ENCODE measurements at regions not wholly inside any gene's neighbourhood (a gene's known extent, or its start where the extent isn't known, plus 50 kb on each side); places are given as distances from the start of the nearest gene placed in this dataset.

DNA sequence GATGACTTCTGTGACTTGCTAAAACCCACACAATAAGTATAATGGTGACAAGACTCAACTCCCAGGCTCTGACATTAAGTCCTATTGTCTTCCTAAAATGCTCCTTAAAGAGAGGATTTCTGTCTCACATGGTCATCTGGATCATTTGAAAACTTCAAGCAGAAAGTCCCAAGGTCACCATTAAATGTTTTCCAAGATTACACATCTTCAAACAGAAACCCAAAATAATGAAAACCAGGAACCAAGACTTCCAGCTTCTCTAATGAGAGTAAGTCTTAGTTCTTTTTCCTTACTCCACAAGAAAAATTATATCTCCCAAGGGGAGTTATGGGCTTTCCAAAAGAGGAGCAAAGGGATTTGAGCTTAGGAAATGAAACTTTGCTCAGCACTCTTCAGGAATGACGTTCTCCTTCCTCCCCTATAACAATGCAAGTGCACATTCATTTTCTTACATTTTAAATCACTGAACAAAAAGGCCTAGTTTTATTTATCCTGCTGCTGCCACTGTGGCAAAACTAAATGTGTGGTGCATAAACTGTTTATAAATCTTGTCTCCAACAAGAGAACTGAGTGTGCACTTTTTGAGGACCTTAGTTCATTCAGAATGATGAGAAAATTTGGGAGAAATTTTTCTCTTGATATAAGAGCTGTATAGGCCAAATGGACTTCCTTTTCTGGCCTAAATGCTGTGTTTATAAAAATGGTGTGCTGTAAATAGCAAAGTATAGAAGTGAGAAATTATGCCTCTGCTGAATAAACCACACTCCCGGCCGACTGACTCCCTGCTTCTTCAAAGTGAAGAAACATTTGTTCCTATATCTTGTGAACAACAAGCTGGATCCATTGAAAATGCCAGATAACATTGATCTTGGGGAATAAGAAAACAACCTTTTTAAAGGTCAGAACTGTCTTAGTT is 148.4 kb upstream of the PLEKHG7 start:
- TF ChIP-seq, protein P1, sequence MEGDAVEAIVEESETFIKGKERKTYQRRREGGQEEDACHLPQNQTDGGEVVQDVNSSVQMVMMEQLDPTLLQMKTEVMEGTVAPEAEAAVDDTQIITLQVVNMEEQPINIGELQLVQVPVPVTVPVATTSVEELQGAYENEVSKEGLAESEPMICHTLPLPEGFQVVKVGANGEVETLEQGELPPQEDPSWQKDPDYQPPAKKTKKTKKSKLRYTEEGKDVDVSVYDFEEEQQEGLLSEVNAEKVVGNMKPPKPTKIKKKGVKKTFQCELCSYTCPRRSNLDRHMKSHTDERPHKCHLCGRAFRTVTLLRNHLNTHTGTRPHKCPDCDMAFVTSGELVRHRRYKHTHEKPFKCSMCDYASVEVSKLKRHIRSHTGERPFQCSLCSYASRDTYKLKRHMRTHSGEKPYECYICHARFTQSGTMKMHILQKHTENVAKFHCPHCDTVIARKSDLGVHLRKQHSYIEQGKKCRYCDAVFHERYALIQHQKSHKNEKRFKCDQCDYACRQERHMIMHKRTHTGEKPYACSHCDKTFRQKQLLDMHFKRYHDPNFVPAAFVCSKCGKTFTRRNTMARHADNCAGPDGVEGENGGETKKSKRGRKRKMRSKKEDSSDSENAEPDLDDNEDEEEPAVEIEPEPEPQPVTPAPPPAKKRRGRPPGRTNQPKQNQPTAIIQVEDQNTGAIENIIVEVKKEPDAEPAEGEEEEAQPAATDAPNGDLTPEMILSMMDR (conservative IDR thresholded peaks at IDR 0.05; ENCODE audit: low read depth in 2 of 2) = no peak
- TF ChIP-seq EZH2 (IDR thresholded peaks at IDR 0.05; ENCODE audit: low read depth, unreplicated experiment) (no peak), POLR2AphosphoS5 (IDR thresholded peaks at IDR 0.05; ENCODE audit: low read depth) (no peak)
- TF ChIP-seq, protein P2, sequence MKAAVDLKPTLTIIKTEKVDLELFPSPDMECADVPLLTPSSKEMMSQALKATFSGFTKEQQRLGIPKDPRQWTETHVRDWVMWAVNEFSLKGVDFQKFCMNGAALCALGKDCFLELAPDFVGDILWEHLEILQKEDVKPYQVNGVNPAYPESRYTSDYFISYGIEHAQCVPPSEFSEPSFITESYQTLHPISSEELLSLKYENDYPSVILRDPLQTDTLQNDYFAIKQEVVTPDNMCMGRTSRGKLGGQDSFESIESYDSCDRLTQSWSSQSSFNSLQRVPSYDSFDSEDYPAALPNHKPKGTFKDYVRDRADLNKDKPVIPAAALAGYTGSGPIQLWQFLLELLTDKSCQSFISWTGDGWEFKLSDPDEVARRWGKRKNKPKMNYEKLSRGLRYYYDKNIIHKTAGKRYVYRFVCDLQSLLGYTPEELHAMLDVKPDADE (IDR thresholded peaks at IDR 0.05) = no peak
- TF ChIP-seq, protein P3, sequence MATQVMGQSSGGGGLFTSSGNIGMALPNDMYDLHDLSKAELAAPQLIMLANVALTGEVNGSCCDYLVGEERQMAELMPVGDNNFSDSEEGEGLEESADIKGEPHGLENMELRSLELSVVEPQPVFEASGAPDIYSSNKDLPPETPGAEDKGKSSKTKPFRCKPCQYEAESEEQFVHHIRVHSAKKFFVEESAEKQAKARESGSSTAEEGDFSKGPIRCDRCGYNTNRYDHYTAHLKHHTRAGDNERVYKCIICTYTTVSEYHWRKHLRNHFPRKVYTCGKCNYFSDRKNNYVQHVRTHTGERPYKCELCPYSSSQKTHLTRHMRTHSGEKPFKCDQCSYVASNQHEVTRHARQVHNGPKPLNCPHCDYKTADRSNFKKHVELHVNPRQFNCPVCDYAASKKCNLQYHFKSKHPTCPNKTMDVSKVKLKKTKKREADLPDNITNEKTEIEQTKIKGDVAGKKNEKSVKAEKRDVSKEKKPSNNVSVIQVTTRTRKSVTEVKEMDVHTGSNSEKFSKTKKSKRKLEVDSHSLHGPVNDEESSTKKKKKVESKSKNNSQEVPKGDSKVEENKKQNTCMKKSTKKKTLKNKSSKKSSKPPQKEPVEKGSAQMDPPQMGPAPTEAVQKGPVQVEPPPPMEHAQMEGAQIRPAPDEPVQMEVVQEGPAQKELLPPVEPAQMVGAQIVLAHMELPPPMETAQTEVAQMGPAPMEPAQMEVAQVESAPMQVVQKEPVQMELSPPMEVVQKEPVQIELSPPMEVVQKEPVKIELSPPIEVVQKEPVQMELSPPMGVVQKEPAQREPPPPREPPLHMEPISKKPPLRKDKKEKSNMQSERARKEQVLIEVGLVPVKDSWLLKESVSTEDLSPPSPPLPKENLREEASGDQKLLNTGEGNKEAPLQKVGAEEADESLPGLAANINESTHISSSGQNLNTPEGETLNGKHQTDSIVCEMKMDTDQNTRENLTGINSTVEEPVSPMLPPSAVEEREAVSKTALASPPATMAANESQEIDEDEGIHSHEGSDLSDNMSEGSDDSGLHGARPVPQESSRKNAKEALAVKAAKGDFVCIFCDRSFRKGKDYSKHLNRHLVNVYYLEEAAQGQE (IDR thresholded peaks at IDR 0.05; ENCODE audit: unreplicated experiment) = no peak

All from GM23338 (cell line).